ENCODE measurements at regions not wholly inside any gene's neighbourhood (a gene's known extent, or its start where the extent isn't known, plus 50 kb on each side); places are given as distances from the start of the nearest gene placed in this dataset.
"Not testable (repeated sequence)": the region's sequence is repeated elsewhere in the genome, so short reads cannot be mapped to it uniquely, and the experiment has no call there.

GRCh38 chr21:34215911-34216717 lies 142.7 kb downstream of the MRPS6 start:
- intact Hi-C loops (cut with DNase I, micrococcal nuclease), result no loop called here
- no peak for DNase-seq
- no peak for ATAC-seq

DNA sequence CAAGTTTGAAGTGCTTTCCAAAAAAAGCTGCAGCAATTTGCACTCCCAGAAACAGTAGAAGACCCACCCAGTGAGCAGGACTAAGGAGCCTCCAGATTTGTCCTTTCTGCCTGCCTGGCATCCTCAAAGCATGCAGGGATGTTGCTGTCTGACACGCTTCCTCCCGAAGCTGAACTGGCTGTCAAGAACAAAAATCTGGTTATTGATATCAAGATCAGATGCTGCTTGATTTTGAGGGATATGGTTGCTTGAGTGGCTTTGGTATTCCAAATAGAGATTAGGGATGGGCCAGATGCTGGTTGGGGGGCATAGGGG lies 143.3 kb downstream of the MRPS6 start:
- ATAC-seq (no peak), DNase-seq (no peak)
- intact Hi-C loops (cut with DNase I, micrococcal nuclease), result no loop called here

DNA sequence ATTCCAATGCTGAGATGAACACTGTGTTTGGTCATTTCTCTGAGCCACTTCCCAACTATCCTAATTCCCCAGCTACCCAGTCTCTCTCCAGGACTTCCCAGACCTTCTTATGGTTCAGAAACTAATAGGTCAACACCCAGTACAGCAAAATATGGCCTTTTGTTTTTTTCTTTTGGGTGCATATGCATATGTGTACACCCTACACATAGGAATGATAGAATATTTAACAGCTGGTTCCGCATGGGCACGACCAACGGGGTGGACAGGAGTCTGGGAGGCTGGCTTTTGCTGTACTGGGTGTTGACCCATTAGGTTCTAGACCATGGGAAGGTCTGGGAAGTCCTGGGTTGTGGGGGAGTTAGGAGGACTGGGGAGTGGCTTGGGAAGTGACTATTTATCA lies 143.9 kb downstream of the MRPS6 start:
- intact Hi-C loops (cut with DNase I, micrococcal nuclease), result no loop called here
- no peak for DNase-seq
- ATAC-seq, result no peak

DNA sequence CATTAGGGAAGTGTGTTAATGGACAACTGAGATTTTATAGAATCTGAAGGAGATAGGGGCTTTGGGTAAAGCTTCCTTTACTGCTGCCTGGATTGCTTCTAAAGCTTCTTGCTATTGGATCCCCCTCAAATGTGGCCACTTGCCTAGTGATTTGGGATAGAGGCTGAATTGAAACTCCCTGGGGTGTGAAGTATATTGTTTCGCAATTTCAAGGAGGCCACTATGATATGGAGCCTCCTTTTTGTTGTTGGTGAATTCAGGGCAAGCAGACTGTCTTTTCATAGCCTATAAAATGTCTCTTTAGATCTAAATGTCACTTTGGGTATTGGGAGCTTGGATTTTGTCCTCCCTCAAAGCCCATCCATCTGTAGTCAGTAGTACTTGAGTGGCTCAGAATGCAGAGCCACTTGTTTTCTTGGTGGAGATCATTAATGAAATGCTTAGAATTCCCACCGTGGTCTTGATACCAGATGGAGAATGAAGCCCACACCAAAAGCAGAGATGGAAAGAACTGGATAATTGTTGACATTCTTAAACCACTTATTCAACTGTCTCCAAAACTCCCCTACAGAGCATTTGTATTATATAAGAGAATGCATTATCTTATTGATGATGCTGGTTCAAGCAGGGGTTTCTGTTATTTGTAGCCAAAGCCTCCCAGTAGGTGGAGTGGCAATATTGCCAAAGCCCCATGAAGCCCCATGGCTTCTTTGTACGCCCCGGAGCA lies 144.3 kb upstream of the KCNE2 start:
- intact Hi-C loops (cut with DNase I, micrococcal nuclease), result no loop called here
- DNase-seq (no peak), ATAC-seq (no peak)

DNA sequence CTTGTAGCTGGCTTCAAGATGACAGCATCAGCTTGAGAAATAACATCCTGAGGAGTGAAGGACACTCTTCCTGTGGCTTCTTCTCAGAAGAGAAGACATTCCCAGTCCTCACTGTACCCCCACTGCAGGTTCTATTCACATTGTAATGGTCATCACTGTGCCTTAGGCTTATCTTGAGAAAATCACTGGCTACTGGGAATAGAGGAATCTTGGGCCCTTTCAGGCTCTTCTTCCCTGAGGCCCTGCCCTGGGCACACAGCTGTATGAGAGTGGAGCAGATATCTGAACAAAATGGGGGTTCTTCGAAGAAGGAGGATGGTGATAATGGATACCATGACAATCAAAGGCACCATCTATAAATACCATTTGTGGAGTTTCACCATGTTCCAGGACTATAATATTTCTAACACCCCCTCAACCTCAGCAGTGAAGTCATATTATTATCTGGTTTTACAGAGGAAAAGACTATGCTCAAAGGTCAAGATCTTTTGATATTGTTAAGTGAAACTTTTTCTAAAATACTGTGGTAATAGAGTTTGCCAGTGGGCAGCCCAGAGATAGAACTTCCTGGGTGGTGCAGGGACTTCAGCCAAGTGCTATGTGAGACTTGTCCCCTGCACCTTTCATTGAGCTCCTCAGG lies 143.1 kb upstream of the KCNE2 start:
- no peak for DNase-seq
- intact Hi-C loops (cut with DNase I, micrococcal nuclease), result no loop called here
- no peak for ATAC-seq

- DNase-seq, result no peak
- intact Hi-C loops (cut with DNase I, micrococcal nuclease), result no loop called here
- no peak for ATAC-seq
These were observed 142.3 kb upstream of the KCNE2 start for GRCh38 chr21:34221331-34222030.

DNA sequence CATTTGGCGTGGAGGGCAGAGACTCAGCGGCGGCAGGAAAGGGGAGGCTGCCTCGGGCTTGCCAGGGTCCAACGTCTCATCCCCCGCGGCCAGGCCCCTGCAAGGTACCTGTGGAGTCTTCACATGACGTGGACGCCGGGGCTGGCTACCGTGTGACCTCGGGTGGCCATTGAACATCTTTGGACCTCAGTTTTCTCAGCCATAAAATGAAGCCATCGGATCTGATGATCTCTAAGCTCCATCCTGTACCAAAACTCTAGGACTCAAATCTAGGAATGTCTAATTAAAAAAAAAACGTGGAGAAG lies 141.8 kb upstream of the KCNE2 start:
- no peak for DNase-seq
- intact Hi-C loops (cut with DNase I, micrococcal nuclease), result no loop called here
- no peak for ATAC-seq

- intact Hi-C loops (cut with DNase I, micrococcal nuclease), result no loop called here
- ATAC-seq (no peak), DNase-seq (no peak)
These were observed 140.4 kb upstream of the KCNE2 start for GRCh38 chr21:34223376-34223775.

DNA sequence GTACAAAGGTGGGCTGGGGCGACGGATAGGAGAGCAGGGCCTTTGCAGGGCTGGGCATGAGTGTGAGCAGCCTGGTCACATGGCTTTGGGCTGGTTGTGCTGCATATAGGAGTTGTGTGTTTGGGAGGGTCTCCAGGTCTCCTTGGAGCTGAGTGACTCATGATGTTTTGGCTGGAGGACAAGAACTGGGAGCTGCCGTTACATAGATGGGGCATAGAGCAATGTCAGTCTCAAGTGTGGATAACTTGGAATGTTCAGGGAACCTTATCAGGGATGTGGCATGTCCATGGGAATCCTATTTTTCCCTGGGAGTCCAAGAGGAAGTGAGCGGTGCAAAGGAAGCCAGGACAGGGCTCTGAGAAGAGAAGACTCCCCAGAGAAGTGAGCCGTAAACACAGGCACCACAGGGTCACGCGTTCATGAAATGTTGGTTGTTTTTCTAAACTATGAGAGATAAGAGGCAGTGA lies 136.4 kb upstream of the KCNE2 start:
- DNase-seq (no peak), ATAC-seq (no peak)
- intact Hi-C loops (cut with DNase I, micrococcal nuclease), result no loop called here

- DNase-seq (no peak), ATAC-seq (no peak)
- intact Hi-C loops (cut with DNase I, micrococcal nuclease), result no loop called here
These were observed 135.0 kb upstream of the KCNE2 start for GRCh38 chr21:34228792-34229191.

DNA sequence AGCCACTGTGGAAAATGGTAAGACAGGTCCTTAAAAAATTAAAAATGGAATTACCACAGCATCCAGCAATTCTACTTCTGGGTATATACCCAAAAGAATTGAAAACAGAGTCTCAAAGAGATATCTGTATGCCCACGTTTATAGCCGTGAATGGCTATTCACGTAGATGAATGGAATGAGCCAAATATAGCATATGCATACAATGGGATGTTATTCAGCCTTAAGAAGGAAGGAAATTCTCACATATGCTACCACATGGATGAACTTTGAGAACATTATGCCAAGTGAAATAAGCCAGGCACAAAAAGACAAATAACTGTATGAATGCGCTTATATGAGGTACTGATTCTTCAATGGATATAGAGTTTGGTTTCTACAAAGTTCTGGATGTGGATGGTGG lies 134.5 kb upstream of the KCNE2 start:
- no peak for DNase-seq
- ATAC-seq, result no peak
- intact Hi-C loops (cut with DNase I, micrococcal nuclease), result no loop called here

DNA sequence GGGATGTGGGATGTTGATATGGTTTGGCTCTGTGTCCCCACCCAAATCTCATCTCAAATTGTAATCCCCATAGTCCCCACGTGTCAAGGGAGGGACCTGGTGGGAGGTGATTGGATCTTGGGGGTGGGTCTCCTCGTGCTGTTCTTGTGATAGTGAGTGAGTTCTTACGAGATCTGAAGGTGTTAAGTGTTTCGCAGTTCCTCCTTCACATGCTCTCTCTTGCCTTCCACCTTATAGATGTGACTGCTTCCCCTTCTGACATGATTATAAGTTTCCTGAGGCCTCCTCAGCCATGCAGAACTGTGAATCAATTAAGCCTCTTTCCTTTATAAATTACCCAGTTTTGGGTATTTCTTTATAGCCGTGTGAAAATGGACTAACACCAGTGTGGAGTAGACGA lies 130.1 kb upstream of the KCNE2 start:
- DNase-seq; intact Hi-C loops (cut with DNase I, micrococcal nuclease); ATAC-seq: not testable (repeated sequence)

- intact Hi-C loops (cut with DNase I, micrococcal nuclease), result no loop called here
- ATAC-seq (no peak), DNase-seq (no peak)
These were observed 128.3 kb upstream of the KCNE2 start for GRCh38 chr21:34235514-34235913.

GRCh38 chr21:34242973-34243372 lies 120.8 kb upstream of the KCNE2 start:
- no peak for ATAC-seq
- intact Hi-C loops (cut with DNase I, micrococcal nuclease), result no loop called here
- no peak for DNase-seq

- DNase-seq, result peak in 1 of 2 donors; percentile 16
- peak; percentile 65 for ATAC-seq
- intact Hi-C loops (cut with DNase I, micrococcal nuclease), result no loop called here
These were observed 120.2 kb upstream of the KCNE2 start for GRCh38 chr21:34243562-34243961.

- ATAC-seq, result no peak
- DNase-seq, result no peak
- intact Hi-C loops (cut with DNase I, micrococcal nuclease), result no loop called here
These were observed 111.1 kb upstream of the KCNE2 start for GRCh38 chr21:34252751-34253150.

- intact Hi-C loops (cut with DNase I, micrococcal nuclease), result no loop called here
- DNase-seq (no peak), ATAC-seq (no peak)
These were observed 108.7 kb upstream of the KCNE2 start for GRCh38 chr21:34255073-34255472.

GRCh38 chr21:34260277-34261008 lies 103.4 kb upstream of the KCNE2 start:
- no peak for ATAC-seq
- intact Hi-C loops (cut with DNase I, micrococcal nuclease), result no loop called here
- DNase-seq, result no peak

DNA sequence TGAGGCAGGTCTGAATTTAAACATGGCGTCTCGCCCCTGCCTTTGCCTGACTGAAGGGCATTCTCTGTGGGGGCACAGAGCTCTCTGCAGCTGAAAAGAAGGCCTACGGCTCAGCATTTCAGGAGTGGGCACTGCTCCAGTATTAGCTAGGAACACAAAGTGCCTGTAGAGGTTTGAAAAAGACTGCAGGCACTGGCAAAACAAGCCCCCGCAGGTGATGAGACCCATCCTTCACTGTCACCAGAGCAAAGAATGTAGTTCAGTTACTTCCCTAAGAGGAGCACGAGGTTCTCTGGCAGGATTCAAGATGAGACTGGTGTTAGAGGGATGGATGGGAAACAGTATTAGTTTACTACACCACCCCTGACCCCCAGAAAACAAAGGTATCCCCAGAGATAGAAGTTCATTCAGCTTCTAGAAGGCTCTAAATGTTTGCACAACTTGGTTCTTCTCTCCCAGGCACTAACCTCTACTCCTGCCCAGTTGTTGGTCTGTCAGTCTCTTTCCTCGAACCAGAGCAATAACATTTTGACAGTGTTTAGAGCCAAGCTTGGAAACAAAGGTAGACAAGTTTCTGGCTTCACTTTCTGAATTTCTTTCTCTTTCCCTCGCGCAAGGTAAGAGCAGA lies 101.9 kb upstream of the KCNE2 start:
- DNase-seq, result no peak
- intact Hi-C loops (cut with DNase I, micrococcal nuclease), result no loop called here
- no peak for ATAC-seq

Data from left colon (tissue), 2 donors.